ENCODE measurements at regions not wholly inside any gene's neighbourhood (a gene's known extent, or its start where the extent isn't known, plus 50 kb on each side); places are given as distances from the start of the nearest gene placed in this dataset.

DNA sequence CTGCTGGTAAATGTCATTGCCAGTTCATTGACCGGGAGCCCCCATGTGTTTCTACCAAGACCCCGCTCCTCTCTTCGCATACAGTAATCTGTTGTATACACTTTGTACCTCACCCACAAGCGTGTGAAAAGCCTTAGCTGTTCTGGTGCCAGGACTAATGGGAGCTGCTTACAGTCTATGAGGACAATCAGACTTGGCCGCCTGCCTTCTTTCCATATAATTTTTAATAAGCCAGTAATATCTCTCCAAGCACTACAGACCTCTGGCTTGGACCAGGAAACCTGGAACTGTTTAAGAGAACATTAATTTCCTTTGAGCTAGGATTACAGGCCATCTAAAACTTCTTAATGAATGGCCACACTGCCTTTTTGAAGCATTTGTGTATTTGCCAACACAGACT lies 149.7 kb upstream of the MSX1 start:
- H3K27me3 ChIP-seq (ENCODE audit: control insufficient read depth, insufficient read depth, low read length): peaks cover 5% of the 10 kb centered on the region; the same call in 1 of the 2 replicates
- ChIA-PET POLR2A (no interaction called here), CTCF (interaction anchor here (1.5 to 1.9 kb wide), 3 partner anchors 9 to 32 kb away, joined by 3 to 9 read pairs (median 3); no protein-coding TSS in a partner anchor)
- TF ChIP-seq, protein P1, sequence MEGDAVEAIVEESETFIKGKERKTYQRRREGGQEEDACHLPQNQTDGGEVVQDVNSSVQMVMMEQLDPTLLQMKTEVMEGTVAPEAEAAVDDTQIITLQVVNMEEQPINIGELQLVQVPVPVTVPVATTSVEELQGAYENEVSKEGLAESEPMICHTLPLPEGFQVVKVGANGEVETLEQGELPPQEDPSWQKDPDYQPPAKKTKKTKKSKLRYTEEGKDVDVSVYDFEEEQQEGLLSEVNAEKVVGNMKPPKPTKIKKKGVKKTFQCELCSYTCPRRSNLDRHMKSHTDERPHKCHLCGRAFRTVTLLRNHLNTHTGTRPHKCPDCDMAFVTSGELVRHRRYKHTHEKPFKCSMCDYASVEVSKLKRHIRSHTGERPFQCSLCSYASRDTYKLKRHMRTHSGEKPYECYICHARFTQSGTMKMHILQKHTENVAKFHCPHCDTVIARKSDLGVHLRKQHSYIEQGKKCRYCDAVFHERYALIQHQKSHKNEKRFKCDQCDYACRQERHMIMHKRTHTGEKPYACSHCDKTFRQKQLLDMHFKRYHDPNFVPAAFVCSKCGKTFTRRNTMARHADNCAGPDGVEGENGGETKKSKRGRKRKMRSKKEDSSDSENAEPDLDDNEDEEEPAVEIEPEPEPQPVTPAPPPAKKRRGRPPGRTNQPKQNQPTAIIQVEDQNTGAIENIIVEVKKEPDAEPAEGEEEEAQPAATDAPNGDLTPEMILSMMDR (IDR thresholded peaks at IDR 0.05; ENCODE audit: insufficient read depth, low read depth, low read length): no peak
- no peaks in the 10 kb centered on the region for H3K36me3 ChIP-seq (ENCODE audit: control insufficient read depth, insufficient read depth, low read length)
- no peak overlapping the region for H3K4me3 ChIP-seq (ENCODE audit: low read depth, low read length)
- no peak for DNase-seq (ENCODE audit: low read depth)

DNA sequence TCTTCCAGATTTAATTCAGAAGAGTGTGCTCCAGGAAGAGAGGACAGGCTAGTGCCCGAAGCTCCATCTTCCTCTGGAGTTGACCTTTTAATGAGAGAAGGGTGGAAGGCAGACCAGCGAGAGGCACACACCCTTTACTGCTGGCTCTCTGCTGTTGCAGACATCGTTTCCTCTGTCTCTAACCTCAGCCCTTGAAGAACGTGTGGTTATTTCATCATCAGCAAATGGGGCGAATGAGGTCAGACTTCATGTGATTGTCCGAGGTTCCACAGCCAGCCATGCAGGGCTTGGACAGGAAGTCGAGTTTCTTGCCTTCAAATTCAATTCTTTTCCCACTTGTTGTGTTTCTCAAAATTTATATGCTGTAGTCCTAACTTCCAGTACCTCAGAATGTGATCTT lies 155.2 kb upstream of the MSX1 start:
- POLR2A ChIA-PET: no interaction called here
- peaks cover 2% of the 10 kb centered on the region; the same call in 1 of the 2 replicates for H3K27me3 ChIP-seq (ENCODE audit: control insufficient read depth, insufficient read depth, low read length)
- DNase-seq (ENCODE audit: low read depth): no peak
- no peaks in the 10 kb centered on the region for H3K36me3 ChIP-seq (ENCODE audit: control insufficient read depth, insufficient read depth, low read length)
- H3K4me3 ChIP-seq (ENCODE audit: low read depth, low read length): no peak overlapping the region
- CTCF ChIA-PET: interaction anchor here (1.4 kb wide), 1 partner anchor 10 kb away, joined by 3 read pairs; no protein-coding TSS in a partner anchor
- TF ChIP-seq, protein P1 (IDR thresholded peaks at IDR 0.05; ENCODE audit: insufficient read depth, low read depth, low read length): no peak

DNA sequence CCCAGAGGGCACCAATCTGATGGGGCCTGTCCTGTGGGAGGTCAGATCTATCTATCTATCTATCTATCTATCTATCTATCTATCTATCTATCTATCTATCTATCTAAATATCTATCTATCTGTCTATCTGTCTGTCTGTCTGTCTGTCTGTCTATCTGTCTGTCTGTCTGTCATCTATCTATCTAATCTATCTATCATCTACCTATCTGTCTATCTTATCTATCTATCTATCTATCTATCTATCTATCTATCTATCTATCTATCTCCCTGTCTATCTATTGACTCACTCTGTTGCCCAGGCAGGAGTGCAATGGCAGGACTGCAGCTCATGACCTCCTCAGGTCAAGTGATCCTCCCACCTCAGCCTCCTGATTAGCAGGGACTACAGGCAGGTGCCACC lies 155.7 kb upstream of the STX18 start:
- Histone ChIP-seq H3K36me3 (ENCODE audit: control insufficient read depth, insufficient read depth, low read length) (no peaks in the 10 kb centered on the region), H3K27me3 (ENCODE audit: control insufficient read depth, insufficient read depth, low read length) (no peaks in the 10 kb centered on the region; the same call in 1 of the 2 replicates), H3K4me3 (ENCODE audit: low read depth, low read length) (no peak overlapping the region)
- DNase-seq (ENCODE audit: low read depth): no peak
- TF ChIP-seq, protein P1 (IDR thresholded peaks at IDR 0.05; ENCODE audit: insufficient read depth, low read depth, low read length): no peak
- ChIA-PET POLR2A (no interaction called here), CTCF (interaction anchor here (1.1 kb wide), 1 partner anchor 179 kb away, joined by 3 read pairs; no protein-coding TSS in a partner anchor)

DNA sequence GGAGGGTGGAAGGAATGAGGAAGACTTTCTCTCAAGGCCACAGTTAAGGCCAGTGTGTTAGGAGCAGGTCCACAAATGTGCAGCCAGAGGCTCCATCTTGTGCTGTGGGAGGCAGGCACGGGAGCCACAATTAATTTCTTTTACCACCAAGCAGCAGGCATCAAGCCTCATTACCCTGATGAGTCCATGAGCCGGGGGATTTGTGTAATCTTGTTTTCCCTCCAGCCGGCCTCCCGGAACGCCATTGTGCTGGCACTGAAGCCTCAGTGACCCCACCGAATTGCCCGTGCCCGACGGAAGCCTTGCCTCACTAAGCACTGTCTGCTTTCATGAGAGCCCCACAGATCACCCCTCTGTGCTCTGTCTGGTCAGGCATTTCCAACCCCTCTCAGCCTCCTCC lies 154.7 kb upstream of the STX18 start:
- POLR2A ChIA-PET: no interaction called here
- TF ChIP-seq, protein P1 (IDR thresholded peaks at IDR 0.05; ENCODE audit: insufficient read depth, low read depth, low read length): no peak
- CTCF ChIA-PET: interaction anchor here (0.7 kb wide), 1 partner anchor 121 kb away, joined by 3 read pairs; no protein-coding TSS in a partner anchor
- DNase-seq (ENCODE audit: low read depth): no peak
- Histone ChIP-seq H3K27me3 (ENCODE audit: control insufficient read depth, insufficient read depth, low read length) (no peaks in the 10 kb centered on the region; the same call in 1 of the 2 replicates), H3K36me3 (ENCODE audit: control insufficient read depth, insufficient read depth, low read length) (no peaks in the 10 kb centered on the region), H3K4me3 (ENCODE audit: low read depth, low read length) (no peak overlapping the region)

DNA sequence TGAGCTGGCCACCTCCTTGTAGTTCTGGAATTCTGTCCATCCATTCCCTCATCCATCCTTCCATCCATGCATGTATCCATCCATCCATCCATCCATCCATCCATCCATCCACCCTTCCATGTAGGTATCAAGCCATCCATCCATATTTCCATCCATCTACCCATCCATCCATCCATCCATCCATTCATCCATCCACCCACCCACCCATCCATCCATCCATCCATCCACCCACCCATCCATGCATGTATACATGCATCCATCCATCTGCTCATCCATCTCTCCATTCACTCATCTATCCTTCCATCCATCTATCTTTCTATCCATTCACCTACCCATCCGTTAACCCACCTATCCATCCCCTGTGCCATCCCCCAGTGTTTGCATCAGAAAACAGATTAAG lies 153.6 kb upstream of the STX18 start:
- CTCF ChIA-PET: interaction anchor here (1.3 kb wide), 1 partner anchor 207 kb away, joined by 4 read pairs; no protein-coding TSS in a partner anchor
- no peak for DNase-seq (ENCODE audit: low read depth)
- Histone ChIP-seq H3K36me3 (ENCODE audit: control insufficient read depth, insufficient read depth, low read length) (no peaks in the 10 kb centered on the region), H3K27me3 (ENCODE audit: control insufficient read depth, insufficient read depth, low read length) (no peaks in the 10 kb centered on the region; the same call in 1 of the 2 replicates), H3K4me3 (ENCODE audit: low read depth, low read length) (no peak overlapping the region)
- TF ChIP-seq, protein P1 (IDR thresholded peaks at IDR 0.05; ENCODE audit: insufficient read depth, low read depth, low read length): no peak
- POLR2A ChIA-PET: no interaction called here
